Peyer's patch (tissue), 4 donors: ENCODE measurements at regions not wholly inside any gene's neighbourhood (a gene's known extent, or its start where the extent isn't known, plus 50 kb on each side); places are given as distances from the start of the nearest gene placed in this dataset.

Experiments
- DNase-seq, 3 donors: peaks; one replicate each; pipeline ENCODE4 v3.0.0-alpha.2; 2017 to 2019
- H3K27ac ChIP-seq, 4 donors: fragments of 200-600 bp; sonication (generic); one replicate each; pipeline ENCODE4 v1.5.1; 2016 to 2019
- H3K27me3 ChIP-seq, 2 donors: fragments of 200-600 bp; sonication (generic); one replicate each; pipeline ENCODE4 v1.5.1; 2019
- H3K36me3 ChIP-seq, 3 donors: fragments of 200-600 bp; sonication (generic); one replicate each; pipeline ENCODE4 v1.5.1; 2016 to 2019
- H3K4me1 ChIP-seq, 4 donors: fragments of 200-600 bp; sonication (generic); one replicate each; pipeline ENCODE4 v1.5.1; 2016 to 2019
- H3K4me3 ChIP-seq, 4 donors: fragments of 200-600 bp; sonication (generic); 1 replicate in 3 of 4; 2 replicates in 1 of 4; pipeline ENCODE4 v1.5.1; 2016 to 2019; ENCODE audit warnings: mild to moderate bottlenecking in 1 of 4
- H3K9me3 ChIP-seq, 4 donors: fragments of 200-600 bp; sonication (generic); one replicate each; pipeline ENCODE4 v1.5.1; 2016 to 2019; ENCODE audit warnings: mild to moderate bottlenecking in 1 of 4
- CTCF ChIP-seq, 6 experiments: fragments of 450-650 bp in 4 of 6; fragments of 200-600 bp in 2 of 6; sonication (generic) in 1 of 6; IDR thresholded peaks; one replicate each; pipeline ENCODE4 v1.5.1; 2017 to 2019; ENCODE audit warnings: antibody characterized with exemption in 6 of 6, mild to moderate bottlenecking in 3 of 6, moderate library complexity in 1 of 6
- POLR2A ChIP-seq, 2 donors: fragments of 450-650 bp; IDR thresholded peaks; one replicate each; pipeline ENCODE4 v1.5.1; 2017; ENCODE audit warnings: antibody characterized with exemption in 2 of 2, mild to moderate bottlenecking in 2 of 2, moderate library complexity in 2 of 2

- no peaks in the 10 kb centered on the region for H3K36me3 ChIP-seq
- TF ChIP-seq POLR2A (IDR thresholded peaks at IDR 0.05) (no peak), CTCF (IDR thresholded peaks at IDR 0.05) (no peak)
- no peak overlapping the region for H3K4me3 ChIP-seq
- no peaks in the 10 kb centered on the region for H3K4me1 ChIP-seq
- H3K27me3 ChIP-seq: no peaks in the 10 kb centered on the region
- no peak for DNase-seq
- no peaks in the 10 kb centered on the region for H3K9me3 ChIP-seq
- no peak overlapping the region for H3K27ac ChIP-seq
Observed at GRCh38 chr2:226126104-226126503, 673.5 kb downstream of the IRS1 start.

- DNase-seq: no peak
- TF ChIP-seq POLR2A (IDR thresholded peaks at IDR 0.05) (no peak), CTCF (IDR thresholded peaks at IDR 0.05) (no peak)
- Histone ChIP-seq H3K27ac (no peak overlapping the region), H3K4me3 (no peak overlapping the region), H3K27me3 (no peaks in the 10 kb centered on the region), H3K9me3 (no peaks in the 10 kb centered on the region), H3K4me1 (no peaks in the 10 kb centered on the region), H3K36me3 (no peaks in the 10 kb centered on the region)
Observed at GRCh38 chr2:226125176-226125883, 674.3 kb downstream of the IRS1 start.

GRCh38 chr2:226124548-226125011 lies 675.0 kb downstream of the IRS1 start:
- Histone ChIP-seq H3K36me3 (no peaks in the 10 kb centered on the region), H3K27ac (no peak overlapping the region), H3K4me3 (no peak overlapping the region), H3K27me3 (no peaks in the 10 kb centered on the region), H3K4me1 (no peaks in the 10 kb centered on the region), H3K9me3 (no peaks in the 10 kb centered on the region)
- TF ChIP-seq POLR2A (IDR thresholded peaks at IDR 0.05) (no peak), CTCF (IDR thresholded peaks at IDR 0.05) (no peak)
- no peak for DNase-seq

GRCh38 chr2:226123300-226123699 lies 676.3 kb downstream of the IRS1 start:
- no peak for DNase-seq
- Histone ChIP-seq H3K4me1 (no peaks in the 10 kb centered on the region), H3K27me3 (no peaks in the 10 kb centered on the region), H3K4me3 (no peak overlapping the region), H3K9me3 (no peaks in the 10 kb centered on the region), H3K36me3 (no peaks in the 10 kb centered on the region), H3K27ac (no peak overlapping the region)
- TF ChIP-seq CTCF (IDR thresholded peaks at IDR 0.05) (no peak), POLR2A (IDR thresholded peaks at IDR 0.05) (no peak)

DNA sequence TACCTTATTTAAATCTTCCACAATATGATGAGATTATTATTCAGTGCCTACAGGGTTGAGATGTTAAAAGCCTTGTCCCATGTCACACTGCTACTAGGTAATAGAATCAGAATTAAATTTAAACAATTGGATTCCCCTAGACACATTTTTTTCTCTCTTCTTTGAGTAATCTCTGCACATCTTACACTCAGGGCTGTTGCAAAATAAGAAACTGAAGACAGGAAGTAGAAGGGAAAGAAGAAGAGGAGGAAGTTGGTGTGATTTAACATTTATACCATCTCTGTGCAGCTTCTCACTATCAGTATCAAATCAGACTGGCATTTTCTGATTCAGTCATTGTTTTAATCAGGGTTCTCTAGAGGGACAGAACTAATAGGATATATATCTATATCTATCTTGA lies 677.6 kb downstream of the IRS1 start:
- no peak overlapping the region for H3K27ac ChIP-seq
- H3K4me1 ChIP-seq: no peaks in the 10 kb centered on the region
- H3K4me3 ChIP-seq: no peak overlapping the region
- no peaks in the 10 kb centered on the region for H3K36me3 ChIP-seq
- H3K27me3 ChIP-seq: no peaks in the 10 kb centered on the region
- no peaks in the 10 kb centered on the region for H3K9me3 ChIP-seq
- TF ChIP-seq CTCF (IDR thresholded peaks at IDR 0.05) (no peak), POLR2A (IDR thresholded peaks at IDR 0.05) (no peak)
- DNase-seq: no peak
